ENCODE measurements at regions not wholly inside any gene's neighbourhood (a gene's known extent, or its start where the extent isn't known, plus 50 kb on each side); places are given as distances from the start of the nearest gene placed in this dataset.

GRCh38 chr9:103522409-103522808 lies 527.3 kb downstream of the CYLC2 start:
- TF ChIP-seq GATA2 (IDR thresholded peaks at IDR 0.05; ENCODE audit: low read depth, low read length) (no peak), GATA3 (IDR thresholded peaks at IDR 0.05; ENCODE audit: low read depth, low read length) (no peak)

Data from SH-SY5Y (cell line).